ENCODE measurements at regions not wholly inside any gene's neighbourhood (a gene's known extent, or its start where the extent isn't known, plus 50 kb on each side); places are given as distances from the start of the nearest gene placed in this dataset.

DNA sequence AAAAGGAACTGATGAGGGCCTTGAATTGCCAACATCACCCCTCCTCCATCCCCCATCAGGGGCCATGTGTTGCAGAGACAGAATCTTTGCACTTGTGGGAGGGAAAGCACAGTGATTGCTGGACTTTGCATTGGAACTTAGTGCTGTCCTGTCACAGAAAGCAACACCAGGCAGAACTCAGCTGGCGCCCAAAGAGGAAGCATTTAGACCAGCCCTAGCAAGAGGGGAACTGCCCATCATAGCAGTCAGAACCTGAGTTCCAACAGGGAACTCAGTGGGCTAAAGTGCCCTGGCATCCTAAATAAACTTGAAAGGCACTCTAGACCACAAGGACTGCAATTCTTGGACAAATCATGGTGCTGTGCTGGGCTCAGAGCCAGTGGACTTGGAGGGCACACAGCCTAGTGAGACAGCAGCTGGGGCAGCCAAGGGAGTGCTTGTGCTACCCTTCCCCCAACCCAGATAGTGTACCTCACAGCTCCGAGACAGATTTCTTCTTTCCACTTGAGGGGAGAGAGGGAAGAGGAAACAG lies 128.1 kb downstream of the ACTL7B start:
- intact Hi-C loops (cut with micrococcal nuclease), result no loop called here
- POLR2A ChIA-PET, result no interaction called here
- no peaks in the 10 kb centered on the region for H3K9me3 Mint-ChIP-seq (ENCODE audit: insufficient read depth)
- no peaks in the 10 kb centered on the region for H3K27me3 ChIP-seq (replicated peaks in 1 of 4; ENCODE audit: control extremely low read depth in 1 of 4, control insufficient read depth in 3 of 4, insufficient read depth in 4 of 4, low read length in 3 of 4)
- WGBS (ENCODE audit: insufficient coverage), result 33% methylated on average over 1 of the region's 2 CpGs
- no peaks in the 10 kb centered on the region for H3K4me1 ChIP-seq (ENCODE audit: control insufficient read depth in 2 of 2, insufficient read depth in 2 of 2, low read length in 2 of 2)
- CTCF ChIA-PET, result interaction anchor here (1.4 kb wide), 1 partner anchor 34 kb away, joined by 3 read pairs; no protein-coding TSS in a partner anchor
- H2AFZ ChIP-seq (ENCODE audit: insufficient read depth, low read depth, low read length, poor library complexity, severe bottlenecking), result no peak overlapping the region
- H3K9me3 ChIP-seq (ENCODE audit: control extremely low read depth in 1 of 3, control insufficient read depth in 2 of 3, insufficient read depth in 1 of 3, low read length in 2 of 3), result peaks cover 0 to 3% (median 0%) of the 10 kb centered on the region in 3 donors
- H3K9ac ChIP-seq (ENCODE audit: low read length), result no peak overlapping the region
- H3K27me3 Mint-ChIP-seq, result no peaks in the 10 kb centered on the region
- H3K4me2 ChIP-seq (replicated peaks; ENCODE audit: low read depth, low read length, poor library complexity, severe bottlenecking), result no peak overlapping the region
- no peak overlapping the region for H3K27ac Mint-ChIP-seq
- no peak overlapping the region for H3K4me3 ChIP-seq (ENCODE audit: control extremely low read depth in 1 of 5, extremely low read depth in 1 of 5, insufficient read depth in 1 of 5, low read depth in 2 of 5, low read length in 4 of 5)
- no peak overlapping the region for H3K4me3 Mint-ChIP-seq
- H3K36me3 ChIP-seq (replicated peaks in 1 of 2; ENCODE audit: control extremely low read depth in 1 of 2, control insufficient read depth in 1 of 2, extremely low read depth in 1 of 2, insufficient read depth in 2 of 2, low read length in 1 of 2), result no peaks in the 10 kb centered on the region
- H4K20me1 ChIP-seq (ENCODE audit: control insufficient read depth, insufficient read depth, low read length, poor library complexity, severe bottlenecking), result no peaks in the 10 kb centered on the region
- H3K4me1 Mint-ChIP-seq, result no peaks in the 10 kb centered on the region
- H3K79me2 ChIP-seq (ENCODE audit: control insufficient read depth, insufficient read depth, low read length), result no peaks in the 10 kb centered on the region
- DNase-seq (no peak), ATAC-seq (ENCODE audit: low read depth) (no peak)
- no peak overlapping the region for H3K27ac ChIP-seq (ENCODE audit: low read length in 2 of 2)
- TF ChIP-seq CTCF (IDR thresholded peaks at IDR 0.05), result no peak
- no peak for TF ChIP-seq EZH2 (IDR thresholded peaks at IDR 0.05; ENCODE audit: borderline replicate concordance, insufficient read depth, low read depth, low read length, poor library complexity, severe bottlenecking)

- intact Hi-C loops (cut with micrococcal nuclease), result no loop called here
- no peak overlapping the region for H3K4me3 Mint-ChIP-seq
- Histone ChIP-seq H3K9me3 (ENCODE audit: control extremely low read depth in 1 of 3, control insufficient read depth in 2 of 3, insufficient read depth in 1 of 3, low read length in 2 of 3) (no peaks in the 10 kb centered on the region), H3K79me2 (ENCODE audit: control insufficient read depth, insufficient read depth, low read length) (no peaks in the 10 kb centered on the region), H3K27ac (ENCODE audit: low read length in 2 of 2) (no peak overlapping the region), H3K36me3 (replicated peaks in 1 of 2; ENCODE audit: control extremely low read depth in 1 of 2, control insufficient read depth in 1 of 2, extremely low read depth in 1 of 2, insufficient read depth in 2 of 2, low read length in 1 of 2) (no peaks in the 10 kb centered on the region), H3K9ac (ENCODE audit: low read length) (no peak overlapping the region), H2AFZ (ENCODE audit: insufficient read depth, low read depth, low read length, poor library complexity, severe bottlenecking) (no peak overlapping the region), H3K4me1 (ENCODE audit: control insufficient read depth in 2 of 2, insufficient read depth in 2 of 2, low read length in 2 of 2) (no peaks in the 10 kb centered on the region), H4K20me1 (ENCODE audit: control insufficient read depth, insufficient read depth, low read length, poor library complexity, severe bottlenecking) (no peaks in the 10 kb centered on the region), H3K4me3 (ENCODE audit: control extremely low read depth in 1 of 5, extremely low read depth in 1 of 5, insufficient read depth in 1 of 5, low read depth in 2 of 5, low read length in 4 of 5) (no peak overlapping the region), H3K4me2 (replicated peaks; ENCODE audit: low read depth, low read length, poor library complexity, severe bottlenecking) (no peak overlapping the region), H3K27me3 (replicated peaks in 1 of 4; ENCODE audit: control extremely low read depth in 1 of 4, control insufficient read depth in 3 of 4, insufficient read depth in 4 of 4, low read length in 3 of 4) (no peaks in the 10 kb centered on the region)
- ChIA-PET POLR2A (no interaction called here), CTCF (no interaction called here)
- WGBS (ENCODE audit: insufficient coverage), result 95% methylated on average over 4 of the region's 5 CpGs
- H3K4me1 Mint-ChIP-seq, result no peaks in the 10 kb centered on the region
- TF ChIP-seq EZH2 (IDR thresholded peaks at IDR 0.05; ENCODE audit: borderline replicate concordance, insufficient read depth, low read depth, low read length, poor library complexity, severe bottlenecking), result no peak
- no peak for TF ChIP-seq CTCF (IDR thresholded peaks at IDR 0.05)
- H3K27me3 Mint-ChIP-seq, result peaks cover 3% of the 10 kb centered on the region
- H3K27ac Mint-ChIP-seq, result no peak overlapping the region
- ATAC-seq (ENCODE audit: low read depth) (no peak), DNase-seq (no peak)
- H3K9me3 Mint-ChIP-seq (ENCODE audit: insufficient read depth), result no peaks in the 10 kb centered on the region
Measured at GRCh38 chr9:108724652-108725051, 131.1 kb downstream of the ACTL7B start.

All from B cell (primary cell).